Esophagus muscularis mucosa (tissue), 4 donors: ENCODE measurements at regions not wholly inside any gene's neighbourhood (a gene's known extent, or its start where the extent isn't known, plus 50 kb on each side); places are given as distances from the start of the nearest gene placed in this dataset.
"Not testable (repeated sequence)": the region's sequence is repeated elsewhere in the genome, so short reads cannot be mapped to it uniquely, and the experiment has no call there.

Experiments used
- DNase-seq: peaks from one replicate; pipeline ENCODE4 v3.0.0-alpha.2; 2017; ENCODE audit errors: extremely low spot score
- H3K27ac ChIP-seq, 4 donors: fragments of 200-600 bp; sonication (generic); replicated peaks in 1 of 4; 1 replicate in 3 of 4; 2 replicates in 1 of 4; pipeline ENCODE4 v1.5.1; 2016 to 2019; ENCODE audit warnings: mild to moderate bottlenecking in 1 of 4
- H3K27me3 ChIP-seq, 4 donors: fragments of 200-600 bp; sonication (generic); one replicate each; pipeline versions ENCODE4 v1.5.1 to v1.6.0; 2016 to 2019
- H3K36me3 ChIP-seq, 4 donors: fragments of 200-600 bp; sonication (generic); one replicate each; pipeline ENCODE4 v1.5.1; 2016 to 2019
- H3K4me1 ChIP-seq, 4 donors: fragments of 200-600 bp; sonication (generic); one replicate each; pipeline ENCODE4 v1.5.1; 2016 to 2019
- H3K4me3 ChIP-seq, 4 donors: fragments of 200-600 bp; sonication (generic); 1 replicate in 2 of 4; 2 replicates in 2 of 4; pipeline ENCODE4 v1.5.1; 2016 to 2019; ENCODE audit warnings: mild to moderate bottlenecking in 4 of 4, moderate library complexity in 1 of 4
- H3K9me3 ChIP-seq, 4 donors: fragments of 200-600 bp; sonication (generic); 1 replicate in 3 of 4; 2 replicates in 1 of 4; pipeline ENCODE4 v1.5.1; 2016 to 2019
- CTCF ChIP-seq, 3 experiments: fragments of 200-600 bp in 2 of 3; fragments of 450-650 bp in 1 of 3; sonication (generic) in 2 of 3; IDR thresholded peaks; one replicate each; pipeline ENCODE4 v1.5.1; 2017 to 2019; ENCODE audit warnings: antibody characterized with exemption in 3 of 3, mild to moderate bottlenecking in 2 of 3, moderate library complexity in 1 of 3
- EP300 ChIP-seq: sonication (generic); formaldehyde crosslinking; IDR thresholded peaks from one replicate; pipeline ENCODE4 v1.6.1; 2017; ENCODE audit warnings: antibody characterized with exemption
- POLR2A ChIP-seq: fragments of 450-650 bp; IDR thresholded peaks from one replicate; pipeline ENCODE4 v1.6.1; 2017; ENCODE audit warnings: antibody characterized with exemption, moderate library complexity, mild to moderate bottlenecking, low read depth
- POLR2AphosphoS5 ChIP-seq, 2 donors: sonication (generic); formaldehyde crosslinking; IDR thresholded peaks; one replicate each; pipeline ENCODE4 v1.6.1; 2017; ENCODE audit warnings: antibody characterized with exemption in 2 of 2
- WGBS: methylation state at CpG from one replicate; pipeline ENCODE4 v1.1.5; 2018; 5-methylcytosine and 5-hydroxymethylcytosine counted together
- intact Hi-C: fragments of 100-400 bp; cut with DNase I; formaldehyde crosslinking; loops from one replicate; pipeline ENCODE4 v1.15.1; 2023

GRCh38 chr11:87897071-87897470, 278.2 kb downstream of the RAB38 start:
- TF ChIP-seq POLR2A (no peak), EP300 (no peak), CTCF (IDR thresholded peaks at IDR 0.05) (no peak)
- no peaks in the 10 kb centered on the region for H3K27me3 ChIP-seq
- intact Hi-C loops: no loop called here
- no peaks in the 10 kb centered on the region for H3K4me1 ChIP-seq
- H3K27ac ChIP-seq: no peak overlapping the region
- no peak overlapping the region for H3K4me3 ChIP-seq
- no peaks in the 10 kb centered on the region for H3K36me3 ChIP-seq
- no peaks in the 10 kb centered on the region for H3K9me3 ChIP-seq
- no peak for DNase-seq

- Histone ChIP-seq H3K4me1 (no peaks in the 10 kb centered on the region), H3K9me3 (no peaks in the 10 kb centered on the region), H3K4me3 (no peak overlapping the region), H3K36me3 (no peaks in the 10 kb centered on the region), H3K27ac (no peak overlapping the region), H3K27me3 (no peaks in the 10 kb centered on the region)
- DNase-seq: no peak
- intact Hi-C loops: no loop called here
- WGBS: 60% methylated on average over 1 of the region's 1 CpG
- TF ChIP-seq POLR2AphosphoS5 (IDR thresholded peaks at IDR 0.05): no peak
- TF ChIP-seq POLR2A: no peak
- no peak for TF ChIP-seq EP300
- TF ChIP-seq CTCF (IDR thresholded peaks at IDR 0.05): no peak
Observed at GRCh38 chr11:87894961-87895360, 280.3 kb downstream of the RAB38 start.

GRCh38 chr11:87892291-87892690, 283.0 kb downstream of the RAB38 start:
- no peak for DNase-seq
- no peak overlapping the region for H3K4me3 ChIP-seq
- no peaks in the 10 kb centered on the region for H3K27me3 ChIP-seq
- intact Hi-C loops: no loop called here
- no peak overlapping the region for H3K27ac ChIP-seq
- no peaks in the 10 kb centered on the region for H3K9me3 ChIP-seq
- H3K4me1 ChIP-seq: no peaks in the 10 kb centered on the region
- no peaks in the 10 kb centered on the region for H3K36me3 ChIP-seq
- 81% methylated on average over 1 of the region's 1 CpG for WGBS
- TF ChIP-seq EP300 (no peak), CTCF (IDR thresholded peaks at IDR 0.05) (no peak), POLR2AphosphoS5 (IDR thresholded peaks at IDR 0.05) (no peak), POLR2A (no peak)

GRCh38 chr11:87889126-87889525, 286.1 kb downstream of the RAB38 start:
- intact Hi-C loops: no loop called here
- Histone ChIP-seq H3K4me1 (no peaks in the 10 kb centered on the region), H3K36me3 (no peaks in the 10 kb centered on the region), H3K9me3 (no peaks in the 10 kb centered on the region), H3K27ac (no peak overlapping the region), H3K4me3 (no peak overlapping the region), H3K27me3 (no peaks in the 10 kb centered on the region)
- DNase-seq: no peak
- TF ChIP-seq POLR2AphosphoS5 (IDR thresholded peaks at IDR 0.05) (no peak), POLR2A (no peak), EP300 (no peak), CTCF (IDR thresholded peaks at IDR 0.05) (no peak)

GRCh38 chr11:87885084-87885483, 290.2 kb downstream of the RAB38 start:
- 92% methylated on average over 1 of the region's 1 CpG for WGBS
- H3K4me3 ChIP-seq, H3K27ac ChIP-seq, H3K9me3 ChIP-seq, H3K27me3 ChIP-seq, intact Hi-C loops, H3K4me1 ChIP-seq, H3K36me3 ChIP-seq, DNase-seq: not testable (repeated sequence)
